ENCODE measurements at regions not wholly inside any gene's neighbourhood (a gene's known extent, or its start where the extent isn't known, plus 50 kb on each side); places are given as distances from the start of the nearest gene placed in this dataset.

DNA sequence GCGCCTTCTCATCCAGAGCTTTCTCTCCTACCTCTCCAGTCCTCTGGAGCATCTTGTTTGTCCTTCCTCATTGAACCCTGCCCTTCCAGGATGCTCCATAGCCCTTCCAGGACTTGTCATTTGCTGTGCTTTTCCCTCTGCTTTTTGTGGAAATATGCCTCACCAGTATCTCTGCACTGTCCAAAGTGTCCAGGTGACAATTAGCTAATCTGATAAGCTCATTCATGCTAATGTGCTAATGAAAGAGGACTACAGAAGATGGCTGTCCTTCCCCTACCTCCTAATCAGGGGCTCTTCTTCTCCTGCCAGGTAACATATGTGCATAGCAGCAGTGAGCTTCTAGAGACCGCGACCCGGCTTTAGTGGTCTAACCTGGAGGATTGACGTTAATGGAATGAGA, 58.4 kb upstream of the OTX2 start:
- no peak for DNase-seq (ENCODE audit: low read depth)

GRCh38 chr14:56862836-56863235, 52.6 kb upstream of the OTX2 start:
- no peak for DNase-seq (ENCODE audit: low read depth)

GRCh38 chr14:56860441-56860840, 50.2 kb upstream of the OTX2 start:
- DNase-seq (ENCODE audit: low read depth), result no peak

Data from LHCN-M2 (cell line).